Astrocyte of the cerebellum (primary cell): ENCODE measurements at regions not wholly inside any gene's neighbourhood (a gene's known extent, or its start where the extent isn't known, plus 50 kb on each side); places are given as distances from the start of the nearest gene placed in this dataset.
"Not testable (repeated sequence)": the region's sequence is repeated elsewhere in the genome, so short reads cannot be mapped to it uniquely, and the experiment has no call there.

Experiments
- DNase-seq: peaks from one replicate; pipeline ENCODE4 v3.0.0-alpha.2; 2011; ENCODE audit warnings: low read depth
- H3K4me3 ChIP-seq: 2 replicates; pipeline ENCODE4 v1.5.1; 2011; ENCODE audit warnings: mild to moderate bottlenecking, low read depth, low read length, moderate library complexity
- in situ Hi-C: cut with HindIII; loops from 2 replicates; pipeline ENCODE4 v1.10.0; 2017; ENCODE audit warnings: low sequenced_read_pairs
- TF ChIP-seq, protein P1 (sequence below): IDR thresholded peaks from 2 replicates; pipeline ENCODE4 v1.5.1; 2012; ENCODE audit warnings: low read length, low read depth, moderate library complexity, mild to moderate bottlenecking; ENCODE audit errors: missing control alignments

GRCh38 chr4:151540728-151541388 is 131.9 kb downstream of the FHIP1A start:
- DNase-seq, result peak; percentile 80
- no peak overlapping the region for H3K4me3 ChIP-seq
- in situ Hi-C loops, result no loop called here
- TF ChIP-seq, protein P1, sequence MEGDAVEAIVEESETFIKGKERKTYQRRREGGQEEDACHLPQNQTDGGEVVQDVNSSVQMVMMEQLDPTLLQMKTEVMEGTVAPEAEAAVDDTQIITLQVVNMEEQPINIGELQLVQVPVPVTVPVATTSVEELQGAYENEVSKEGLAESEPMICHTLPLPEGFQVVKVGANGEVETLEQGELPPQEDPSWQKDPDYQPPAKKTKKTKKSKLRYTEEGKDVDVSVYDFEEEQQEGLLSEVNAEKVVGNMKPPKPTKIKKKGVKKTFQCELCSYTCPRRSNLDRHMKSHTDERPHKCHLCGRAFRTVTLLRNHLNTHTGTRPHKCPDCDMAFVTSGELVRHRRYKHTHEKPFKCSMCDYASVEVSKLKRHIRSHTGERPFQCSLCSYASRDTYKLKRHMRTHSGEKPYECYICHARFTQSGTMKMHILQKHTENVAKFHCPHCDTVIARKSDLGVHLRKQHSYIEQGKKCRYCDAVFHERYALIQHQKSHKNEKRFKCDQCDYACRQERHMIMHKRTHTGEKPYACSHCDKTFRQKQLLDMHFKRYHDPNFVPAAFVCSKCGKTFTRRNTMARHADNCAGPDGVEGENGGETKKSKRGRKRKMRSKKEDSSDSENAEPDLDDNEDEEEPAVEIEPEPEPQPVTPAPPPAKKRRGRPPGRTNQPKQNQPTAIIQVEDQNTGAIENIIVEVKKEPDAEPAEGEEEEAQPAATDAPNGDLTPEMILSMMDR, result no peak

GRCh38 chr4:151541389-151542071 is 132.6 kb downstream of the FHIP1A start:
- in situ Hi-C loops, result no loop called here
- TF ChIP-seq, protein P1, result no peak
- DNase-seq, result peak; percentile 72
- H3K4me3 ChIP-seq, result no peak overlapping the region

DNA sequence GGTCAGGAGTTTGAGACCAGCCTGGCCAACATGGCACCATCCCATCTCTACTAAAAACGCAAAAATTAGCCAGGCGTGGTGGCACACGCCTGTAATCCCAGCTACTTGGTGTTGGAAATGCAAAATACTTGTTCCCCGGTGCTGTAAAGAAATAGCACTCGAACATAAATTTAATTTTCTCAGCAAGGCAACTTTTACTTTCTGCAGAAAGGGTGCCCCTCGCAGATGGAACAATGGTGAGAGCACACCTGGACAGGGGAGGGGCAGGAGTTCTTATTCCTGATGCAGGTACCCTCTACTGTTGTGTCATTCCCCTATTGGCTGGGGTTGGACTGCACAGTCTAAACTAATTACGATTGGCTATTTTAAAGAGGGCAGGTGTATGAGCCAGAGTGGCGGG is 139.7 kb downstream of the FHIP1A start:
- TF ChIP-seq, protein P1, result no peak
- no peak for DNase-seq
- in situ Hi-C loops, result no loop called here
- H3K4me3 ChIP-seq, result no peak overlapping the region

DNA sequence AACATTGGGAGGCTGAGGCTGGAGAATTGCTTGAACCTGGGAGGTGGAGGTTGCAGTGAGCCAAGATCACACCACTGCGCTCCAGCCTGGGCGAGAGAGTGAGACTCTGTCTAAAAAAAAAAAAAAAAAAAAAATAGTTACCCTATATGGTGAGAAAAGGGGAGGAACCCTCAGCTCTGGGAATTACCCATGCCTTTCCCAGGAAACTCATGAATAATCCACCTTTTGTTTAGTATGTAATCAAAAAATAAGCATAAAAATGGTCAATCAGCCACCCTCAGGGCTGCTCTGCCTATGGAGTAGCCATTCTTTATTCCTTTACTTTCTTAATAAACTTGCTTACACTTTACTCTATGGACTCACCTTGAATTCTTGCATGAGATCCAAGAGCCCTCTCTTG is 140.4 kb downstream of the FHIP1A start:
- H3K4me3 ChIP-seq, DNase-seq, in situ Hi-C loops: not testable (repeated sequence)

DNA sequence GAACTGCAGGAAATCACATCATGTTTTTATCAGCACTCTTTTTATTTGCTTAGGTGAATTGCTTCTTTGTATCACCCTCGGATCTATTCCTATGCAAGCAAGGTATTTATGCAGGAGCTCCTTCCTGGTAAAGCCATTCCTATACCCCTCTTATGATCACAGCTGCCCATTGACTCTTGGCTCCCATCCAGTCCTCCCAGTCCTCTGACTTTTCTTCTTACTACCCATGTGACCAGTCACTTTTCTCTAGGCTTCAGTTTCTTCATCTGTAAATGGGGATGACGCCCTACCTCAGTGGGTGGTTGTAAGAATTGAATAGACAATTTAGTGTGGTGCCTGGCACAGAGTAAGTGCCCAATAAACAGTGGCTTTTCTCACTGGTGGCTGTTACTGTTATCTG is 144.9 kb downstream of the FHIP1A start:
- no peak overlapping the region for H3K4me3 ChIP-seq
- in situ Hi-C loops, result no loop called here
- DNase-seq, result no peak
- TF ChIP-seq, protein P1, result no peak

DNA sequence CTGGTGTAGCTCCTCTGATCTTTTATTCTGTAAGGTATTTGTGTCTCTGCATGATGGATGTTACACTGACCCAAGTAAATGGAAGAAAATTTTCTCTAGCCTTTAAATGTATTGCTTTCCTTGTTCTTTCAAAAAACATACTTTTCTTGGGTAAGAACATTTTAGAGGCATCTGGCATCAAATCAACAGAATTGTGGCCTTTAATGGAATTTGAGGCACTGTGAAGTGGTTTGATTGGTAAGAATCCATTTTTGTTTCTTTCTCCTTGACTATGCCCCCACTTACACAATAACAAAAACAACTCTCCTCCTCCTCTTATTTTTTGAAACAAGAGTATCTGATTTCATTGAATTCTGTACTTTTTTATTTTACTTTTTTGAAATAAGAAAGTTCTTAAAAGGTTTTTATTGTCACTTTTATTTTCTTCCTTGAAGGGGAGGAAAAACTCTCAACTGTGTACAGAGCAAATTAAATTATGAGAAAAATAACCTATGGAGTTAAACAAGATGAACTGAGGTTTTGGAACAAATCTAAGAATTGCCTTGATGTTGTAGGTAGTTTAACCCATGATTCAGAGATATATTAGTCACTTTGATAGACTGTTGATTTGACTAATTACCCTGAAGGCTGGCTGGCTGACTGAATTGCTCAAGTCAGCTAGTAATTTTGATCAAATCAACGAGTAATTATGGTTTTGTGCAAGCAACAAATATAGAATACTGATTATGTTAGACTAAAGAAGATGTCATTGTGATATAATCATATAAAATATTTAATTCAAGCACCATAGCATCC is 146.4 kb downstream of the FHIP1A start:
- H3K4me3 ChIP-seq, result no peak overlapping the region
- TF ChIP-seq, protein P1, result no peak
- in situ Hi-C loops, result no loop called here
- peak; percentile 62 for DNase-seq

DNA sequence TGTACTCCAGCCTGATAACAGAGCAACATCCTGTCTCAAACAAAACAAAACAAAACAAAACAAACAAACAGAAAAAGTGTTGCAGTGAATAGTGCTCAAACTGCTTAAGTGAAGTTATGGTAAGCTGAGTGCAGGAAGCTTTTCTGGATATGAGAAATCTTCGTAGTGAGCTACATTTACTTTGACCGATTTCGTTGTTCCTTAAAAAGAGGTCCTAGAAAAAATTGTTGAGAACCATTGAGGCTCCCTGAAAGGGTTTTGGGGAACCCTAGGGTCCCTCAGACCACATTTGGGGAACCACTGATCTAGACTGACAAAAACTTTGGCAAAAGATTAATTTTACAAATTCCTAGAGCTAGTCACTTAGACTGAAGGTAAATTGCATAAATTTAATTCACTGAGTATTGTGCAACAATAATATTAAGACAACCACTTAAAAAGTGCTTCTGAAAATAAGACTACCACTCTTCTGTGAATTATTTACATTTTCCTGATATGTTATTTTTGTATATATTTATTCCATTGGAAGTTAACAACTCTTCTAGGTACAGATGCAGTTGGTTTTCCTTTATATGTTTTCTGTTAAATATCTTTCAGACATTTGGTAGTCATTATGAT is 149.6 kb downstream of the FHIP1A start:
- no peak for DNase-seq
- in situ Hi-C loops, result no loop called here
- TF ChIP-seq, protein P1, result no peak
- no peak overlapping the region for H3K4me3 ChIP-seq
